Suppressor macrophage (primary cell): ENCODE measurements at regions not wholly inside any gene's neighbourhood (a gene's known extent, or its start where the extent isn't known, plus 50 kb on each side); places are given as distances from the start of the nearest gene placed in this dataset.
"Not testable (repeated sequence)": the region's sequence is repeated elsewhere in the genome, so short reads cannot be mapped to it uniquely, and the experiment has no call there.

Source experiments
- DNase-seq, 4 experiments: peaks; one replicate each; pipeline ENCODE4 v3.0.0-alpha.2; 2020 to 2022

DNA sequence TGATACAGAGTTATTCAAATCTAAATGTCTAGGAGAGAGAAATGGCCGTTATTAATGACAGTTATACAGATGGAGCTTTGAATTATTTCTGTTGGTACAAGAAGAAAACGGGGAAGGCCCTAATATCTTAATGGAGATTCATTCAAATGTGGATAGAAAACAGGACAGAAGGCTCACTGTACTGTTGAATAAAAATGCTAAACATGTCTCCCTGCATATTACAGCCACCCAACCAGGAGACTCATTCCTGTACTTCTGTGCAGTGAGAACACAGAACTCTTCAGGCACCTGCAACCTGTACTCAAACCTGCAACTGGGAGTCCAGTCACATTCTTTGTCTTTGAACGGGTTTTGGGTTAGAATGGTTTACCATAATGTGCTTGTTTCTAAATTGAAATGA is 403.2 kb downstream of the DAD1 start:
- no peak for DNase-seq

DNA sequence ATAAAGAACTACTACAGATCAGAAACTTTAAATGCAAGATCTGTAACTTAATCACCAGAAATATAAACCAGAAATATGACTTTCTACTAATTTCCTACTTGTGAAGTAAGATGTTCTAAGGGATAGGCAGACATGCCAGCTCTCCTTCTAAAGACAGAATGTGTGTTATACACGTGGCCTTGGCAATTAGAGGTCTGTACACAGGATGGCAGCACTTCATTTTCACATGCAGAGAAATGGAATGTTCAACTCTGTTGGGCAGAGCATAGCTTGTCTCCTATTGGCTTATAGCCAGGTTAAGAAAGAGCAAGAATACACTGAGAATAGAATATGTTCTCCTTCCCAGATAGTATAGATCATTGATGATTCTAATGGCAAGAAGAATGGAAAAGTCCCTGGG is 403.8 kb downstream of the DAD1 start:
- no peak for DNase-seq

DNA sequence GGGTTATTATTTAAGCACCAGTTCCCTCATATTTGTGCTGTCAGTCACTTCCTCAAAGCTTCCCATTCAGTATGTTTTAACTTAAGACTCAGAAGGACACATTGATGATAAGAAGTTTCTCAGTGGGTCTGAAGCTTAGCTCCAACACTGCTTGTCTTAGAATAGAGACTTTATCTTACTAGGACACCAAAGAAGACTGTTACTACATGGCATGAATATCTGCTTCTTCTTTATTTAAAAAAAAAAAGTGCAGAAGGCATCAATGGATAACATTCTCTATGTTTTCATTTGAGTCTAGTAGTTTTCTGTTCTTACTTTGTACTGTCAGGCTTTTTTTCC is 404.2 kb downstream of the DAD1 start:
- no peak for DNase-seq

DNA sequence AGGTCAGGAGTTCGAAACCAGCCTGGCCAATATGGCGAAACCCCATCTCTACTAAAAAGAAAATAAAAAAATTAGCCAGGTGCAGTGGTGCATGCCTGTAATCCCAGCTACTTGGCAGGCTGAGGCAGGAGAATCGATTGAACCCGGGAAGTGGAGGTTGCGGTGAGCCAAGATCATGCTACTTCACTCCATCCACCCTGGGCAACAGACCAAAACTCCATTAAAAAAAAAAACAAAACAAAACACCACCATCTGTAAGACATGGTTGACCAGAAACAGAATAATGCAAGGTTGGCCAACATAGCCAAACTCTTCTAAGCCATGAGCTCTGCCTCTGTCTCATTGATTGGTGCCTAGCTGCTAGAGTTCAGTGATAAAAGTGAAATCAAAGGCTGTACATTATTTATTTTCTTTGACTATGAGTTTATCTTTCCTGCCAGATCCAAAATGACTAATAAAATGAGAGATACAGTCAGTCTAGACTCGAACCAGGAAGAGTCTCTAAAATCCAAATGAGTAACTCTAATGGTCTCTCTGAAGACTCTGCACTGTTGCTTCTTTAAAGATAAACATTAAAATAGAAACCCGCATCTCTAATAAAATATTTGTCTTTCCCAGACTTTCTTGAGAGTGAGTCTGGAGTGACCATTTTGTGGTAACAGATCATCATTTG is 404.7 kb downstream of the DAD1 start:
- no peak for DNase-seq

DNA sequence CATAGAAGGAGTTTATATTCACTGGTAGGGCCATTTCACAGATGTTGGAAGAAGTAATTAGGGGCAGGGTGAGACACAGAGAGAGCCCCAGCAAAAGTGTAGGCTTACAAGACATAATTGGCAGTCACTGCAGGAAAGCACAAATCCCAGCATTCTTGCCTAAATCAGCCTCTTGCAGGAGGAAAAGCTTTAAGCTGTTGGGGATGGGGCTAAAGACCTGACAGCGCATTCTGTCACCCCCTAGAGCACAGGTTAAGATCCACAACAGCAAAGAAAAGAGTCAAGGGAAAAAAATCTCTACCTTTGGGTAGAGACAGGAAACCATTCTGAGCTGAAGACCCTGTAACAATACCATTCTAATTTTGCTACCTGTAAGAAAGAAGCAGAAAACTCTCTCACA is 409.0 kb downstream of the DAD1 start:
- DNase-seq = no peak

DNA sequence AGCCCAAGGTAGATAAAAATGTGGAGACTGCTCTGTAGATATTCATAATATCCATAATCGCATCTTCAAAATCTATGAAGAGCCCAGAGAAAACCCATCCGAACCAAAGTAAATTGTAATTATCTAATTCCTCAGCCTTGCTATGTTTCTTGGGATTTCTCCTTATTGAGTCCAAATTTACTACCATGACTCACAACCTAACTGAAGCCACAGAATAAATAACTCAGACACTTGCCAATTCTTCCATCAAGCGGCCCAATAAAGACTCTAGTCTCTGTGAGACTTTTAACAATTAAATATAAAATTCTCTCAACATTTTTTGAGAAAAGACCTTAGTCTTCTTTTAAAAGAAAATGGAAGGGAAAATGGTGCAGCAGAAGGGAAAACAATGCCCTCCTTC is 409.8 kb downstream of the DAD1 start:
- DNase-seq = no peak

DNA sequence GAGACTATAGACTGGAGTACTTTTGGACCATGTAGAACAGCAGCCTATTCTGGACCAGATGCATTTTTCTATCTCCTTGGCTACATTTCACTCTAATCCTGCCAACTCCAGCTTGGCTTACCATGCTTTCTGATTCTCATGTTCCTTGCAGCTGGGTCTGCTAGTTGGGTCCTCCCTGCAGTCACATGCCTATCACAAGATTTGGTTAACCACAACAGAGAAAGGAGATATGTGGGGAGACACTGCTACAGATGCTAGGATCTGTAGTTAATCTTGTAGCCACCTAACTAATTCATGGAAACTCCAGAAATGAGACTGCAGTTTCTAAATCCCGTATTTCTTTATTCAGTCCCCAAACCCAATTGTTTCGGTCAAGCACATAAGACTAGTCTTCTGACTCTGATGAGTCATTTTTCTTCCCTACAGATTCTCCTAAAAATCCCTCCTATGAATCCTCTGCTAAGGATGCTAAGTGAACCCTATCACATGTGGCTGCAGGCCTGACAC is 410.6 kb downstream of the DAD1 start:
- DNase-seq = peak in 1 of 4 experiments; percentile 6

DNA sequence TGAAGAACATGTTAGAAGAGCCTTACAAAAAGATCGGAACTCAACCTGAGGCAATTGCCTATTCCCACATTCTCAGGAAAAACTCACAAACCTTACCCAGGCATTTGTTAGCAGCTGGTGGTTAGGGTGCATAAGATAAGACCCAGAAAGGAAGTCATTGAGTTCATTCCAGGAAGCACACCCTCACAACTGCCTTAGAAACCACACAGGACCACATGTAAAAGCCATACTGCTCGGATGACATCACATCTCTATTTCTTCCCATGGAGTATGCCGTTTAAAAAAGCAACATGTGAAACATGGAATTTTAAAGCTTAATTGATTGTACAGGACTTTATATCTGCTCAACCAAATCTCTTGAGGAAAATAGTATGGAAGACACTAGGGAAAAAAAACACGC is 411.2 kb downstream of the DAD1 start:
- DNase-seq = peak in 2 of 4 experiments; percentile 3 to 16

DNA sequence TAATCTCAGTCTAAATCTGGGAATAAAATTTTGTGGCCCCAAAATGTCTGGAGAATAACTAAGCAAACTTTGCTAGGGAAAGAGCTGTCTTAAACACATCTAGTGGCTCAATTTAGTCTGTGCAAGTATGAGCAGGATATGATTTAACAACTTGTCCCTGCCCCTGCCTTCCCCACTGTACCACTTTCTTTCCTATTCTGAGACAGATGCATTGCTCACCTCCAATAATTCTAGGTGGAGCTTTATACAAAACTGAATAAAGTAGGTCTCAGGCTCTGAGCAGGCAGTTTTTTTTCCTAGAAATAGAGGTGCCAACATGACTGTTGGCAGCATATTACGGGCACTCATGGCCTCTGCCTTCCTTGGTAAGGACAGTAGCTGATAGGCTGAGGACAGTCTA is 412.1 kb downstream of the DAD1 start:
- no peak for DNase-seq

DNA sequence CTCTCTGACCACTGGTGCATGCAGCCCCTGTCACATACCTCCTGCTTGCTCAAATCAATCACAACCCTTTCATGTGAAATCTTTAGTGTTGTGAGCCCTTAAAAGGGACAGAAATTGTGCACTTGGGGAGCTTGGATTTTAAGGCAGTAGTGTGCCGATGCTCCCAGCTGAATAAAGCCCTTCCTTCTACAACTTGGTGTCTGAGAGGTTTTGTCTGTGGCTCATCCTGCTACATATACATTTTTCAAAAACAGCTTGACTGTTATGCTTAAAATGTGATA is 413.8 kb downstream of the DAD1 start:
- DNase-seq = not testable (repeated sequence)

DNA sequence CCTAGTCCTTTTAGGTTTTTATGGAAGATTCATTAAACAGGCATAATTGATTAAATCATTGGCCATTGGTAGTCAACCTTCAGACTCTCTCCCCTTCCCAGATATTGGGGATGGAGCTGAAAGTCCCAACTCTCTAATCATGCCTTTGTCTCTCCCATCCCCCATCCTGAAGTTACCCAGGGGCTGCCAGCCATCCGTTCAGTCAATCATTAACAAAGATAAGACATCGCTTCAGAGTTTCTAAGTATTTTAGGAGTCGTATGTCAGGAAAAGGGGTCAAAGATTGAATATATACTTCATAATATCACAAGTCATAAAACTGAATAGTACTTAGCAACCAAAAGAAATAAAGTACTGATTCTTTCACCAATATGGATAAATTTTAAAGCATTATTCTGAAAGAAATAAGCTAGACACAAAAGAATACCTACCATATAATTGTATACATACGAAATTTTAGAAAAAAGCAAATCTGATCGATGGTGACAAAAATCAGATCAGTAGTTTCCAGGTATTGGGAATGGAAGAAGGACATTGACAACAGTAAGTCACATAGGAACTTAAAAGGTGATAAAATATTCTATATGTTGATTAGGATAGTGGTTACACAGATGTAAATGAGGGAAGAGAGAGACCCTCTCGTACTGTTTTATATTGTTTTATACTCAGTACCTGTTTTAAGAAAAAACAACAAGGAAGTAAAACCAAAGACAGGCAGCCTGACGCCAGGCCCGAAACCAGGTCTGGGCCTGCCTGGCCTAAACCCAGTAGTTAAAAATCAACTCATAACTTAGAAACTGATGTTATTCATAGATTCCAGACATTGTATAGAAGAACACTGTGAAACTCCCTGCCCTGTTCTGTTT is 414.4 kb downstream of the DAD1 start:
- no peak for DNase-seq

DNA sequence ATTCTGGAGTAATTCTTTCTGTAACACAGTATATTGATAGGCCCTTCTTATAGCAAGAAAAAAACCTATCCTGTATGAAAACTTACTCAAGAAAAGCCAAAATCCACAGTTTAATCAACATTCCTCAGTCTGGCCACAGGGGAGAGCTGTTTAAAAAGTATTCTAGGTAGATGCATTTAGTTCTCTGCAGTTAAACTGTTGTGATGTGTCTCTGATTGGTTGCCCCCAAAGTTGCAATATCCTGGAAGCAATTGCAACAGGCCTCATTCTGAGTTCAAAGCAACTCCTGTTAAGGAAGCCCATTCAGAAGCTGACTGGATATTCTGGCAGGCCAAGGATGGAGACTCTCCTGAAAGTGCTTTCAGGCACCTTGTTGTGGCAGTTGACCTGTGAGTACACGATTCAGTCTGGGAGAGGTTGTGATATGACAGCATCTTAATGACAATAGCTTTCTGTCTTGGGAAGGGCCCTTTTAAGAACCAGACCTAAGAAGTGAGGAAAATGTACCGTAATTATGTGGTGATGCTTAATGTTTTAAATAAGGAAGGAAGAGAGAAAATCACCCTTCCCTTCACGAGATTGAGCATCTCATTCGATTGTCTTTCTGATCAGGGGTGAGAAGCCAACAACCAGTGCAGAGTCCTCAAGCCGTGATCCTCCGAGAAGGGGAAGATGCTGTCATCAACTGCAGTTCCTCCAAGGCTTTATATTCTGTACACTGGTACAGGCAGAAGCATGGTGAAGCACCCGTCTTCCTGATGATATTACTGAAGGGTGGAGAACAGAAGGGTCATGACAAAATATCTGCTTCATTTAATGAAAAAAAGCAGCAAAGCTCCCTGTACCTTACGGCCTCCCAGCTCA is 420.7 kb downstream of the DAD1 start:
- no peak for DNase-seq

DNA sequence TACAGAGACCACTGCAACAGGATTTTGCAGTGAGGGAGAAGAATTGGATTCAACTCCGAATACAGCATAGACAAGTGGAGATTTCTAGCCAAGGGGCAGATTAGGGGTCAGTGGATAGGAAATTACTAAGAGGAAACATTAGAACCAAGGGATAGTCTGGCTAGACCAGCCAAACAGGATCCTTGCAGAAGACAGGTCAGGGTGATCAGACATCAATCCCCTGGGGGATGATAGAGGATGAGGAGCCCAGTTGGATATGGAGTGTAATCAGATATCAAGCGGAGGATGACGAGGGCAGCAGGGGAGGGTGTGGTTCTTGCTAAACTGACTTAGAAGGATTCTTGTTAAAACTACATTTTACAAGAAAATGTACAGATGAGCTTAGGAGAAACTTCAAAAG is 424.4 kb downstream of the DAD1 start:
- DNase-seq = no peak

DNA sequence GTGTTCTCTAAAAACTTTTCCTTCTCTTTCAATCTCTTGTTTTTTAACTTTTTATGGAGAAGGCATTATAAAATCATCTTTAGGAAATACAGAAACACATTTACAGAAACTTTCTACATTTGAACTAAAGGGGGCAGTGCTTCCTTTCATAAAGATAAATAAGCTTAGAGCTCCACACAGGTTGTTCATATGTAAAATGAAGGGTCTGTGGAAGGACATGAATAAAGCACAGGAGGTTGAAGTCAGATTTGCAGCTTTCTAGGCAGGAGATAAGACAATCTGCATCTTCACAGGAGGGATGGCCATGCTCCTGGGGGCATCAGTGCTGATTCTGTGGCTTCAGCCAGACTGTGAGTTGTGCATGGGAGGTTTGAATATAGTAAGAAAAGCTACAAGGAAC is 426.0 kb downstream of the DAD1 start:
- peak in 2 of 4 experiments; percentile 10 to 16 for DNase-seq

DNA sequence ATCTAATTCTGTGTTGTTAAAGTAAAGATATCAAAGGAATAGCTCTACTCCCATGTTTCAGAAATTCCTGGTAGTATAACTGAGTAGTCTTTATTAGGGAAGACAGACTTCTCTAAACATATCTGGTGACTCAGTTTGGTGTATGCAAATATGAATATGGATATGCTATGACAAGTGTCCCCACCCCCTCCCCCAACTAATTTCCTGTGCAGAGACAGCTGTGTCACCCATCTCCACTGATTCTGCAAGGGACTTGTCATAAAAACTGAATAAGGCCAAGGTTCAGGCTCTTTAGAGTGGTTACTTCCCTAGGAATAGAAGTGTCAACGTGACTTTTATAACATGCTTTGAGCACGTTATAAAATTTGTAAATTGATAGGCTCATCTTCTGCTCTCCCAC is 429.1 kb downstream of the DAD1 start:
- peak; percentile 60 to 78 (median 68) for DNase-seq

DNA sequence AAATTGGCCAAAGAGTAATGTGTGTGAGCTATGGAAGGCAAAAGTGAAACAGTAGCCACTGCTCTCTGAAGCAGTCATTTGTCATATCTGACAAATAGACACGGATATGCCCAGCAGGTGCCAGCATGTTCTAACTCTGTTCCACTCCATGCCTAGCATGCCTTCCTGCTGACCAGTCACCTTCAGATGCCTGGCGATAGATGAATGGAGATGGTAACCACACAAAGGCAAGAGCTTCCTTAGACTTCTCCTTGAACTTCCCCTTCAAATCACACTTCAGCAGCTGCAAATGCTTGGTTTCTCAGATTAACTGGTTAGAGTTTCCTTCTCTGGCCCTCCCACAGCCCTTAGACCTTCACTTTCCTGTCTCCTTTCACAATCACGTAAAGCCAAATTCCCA is 429.9 kb downstream of the DAD1 start:
- DNase-seq = peak; percentile 12 to 55 (median 44)

DNA sequence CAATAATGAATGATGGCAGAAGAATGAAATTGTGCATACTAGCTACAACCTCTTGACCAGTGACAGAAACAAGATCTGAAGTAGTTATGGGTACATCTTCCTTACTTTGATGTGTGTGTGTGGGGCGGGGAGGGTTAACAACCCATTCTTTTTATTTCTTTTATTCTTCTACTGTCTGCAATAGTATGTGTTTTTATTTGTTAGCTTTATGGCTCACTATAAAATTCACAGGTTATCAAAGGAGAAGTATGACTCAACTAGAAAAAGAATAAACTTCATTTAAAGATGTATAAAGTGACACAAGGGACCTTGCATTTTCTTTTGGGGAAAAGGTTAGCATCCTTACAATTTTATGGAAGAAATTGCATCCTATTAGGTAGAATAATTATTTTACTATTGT is 430.5 kb downstream of the DAD1 start:
- DNase-seq = no peak

DNA sequence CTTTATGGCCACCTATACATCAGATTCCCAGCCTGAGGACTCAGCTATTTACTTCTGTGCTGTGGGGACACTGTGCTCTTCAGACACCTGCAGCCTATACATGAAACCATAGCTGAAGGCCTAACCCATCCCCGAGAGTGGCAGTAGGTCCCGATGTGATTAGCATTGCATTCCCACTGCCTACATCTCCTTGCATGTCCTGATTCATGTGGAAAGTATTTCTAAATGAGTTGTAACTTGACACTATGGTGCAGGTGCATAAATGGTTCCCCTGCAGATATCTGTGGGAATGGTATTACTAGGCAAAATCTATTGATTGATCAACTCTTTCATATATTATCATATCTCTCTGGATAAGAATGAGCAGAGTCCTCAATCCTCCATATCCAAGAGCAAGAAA is 433.5 kb downstream of the DAD1 start:
- DNase-seq = no peak

DNA sequence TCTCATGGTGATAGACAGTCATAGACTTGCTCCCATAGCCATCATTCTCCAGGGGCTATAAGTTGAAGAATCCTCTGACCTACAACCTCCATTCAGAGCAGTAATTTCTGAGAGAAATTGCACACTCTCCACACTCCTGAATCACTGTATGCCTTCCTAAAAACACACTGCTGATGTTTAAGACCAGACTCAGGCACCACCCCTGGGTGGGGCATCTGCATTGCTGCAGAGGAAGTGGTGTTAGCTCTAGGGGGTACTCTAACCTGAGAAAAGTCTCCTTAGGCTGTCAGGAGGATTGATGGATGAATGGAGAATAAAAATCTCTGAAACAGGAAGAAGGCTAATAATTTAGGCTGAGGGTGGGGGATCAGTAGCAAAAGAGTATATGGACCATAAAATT is 436.1 kb downstream of the DAD1 start:
- DNase-seq = no peak

DNA sequence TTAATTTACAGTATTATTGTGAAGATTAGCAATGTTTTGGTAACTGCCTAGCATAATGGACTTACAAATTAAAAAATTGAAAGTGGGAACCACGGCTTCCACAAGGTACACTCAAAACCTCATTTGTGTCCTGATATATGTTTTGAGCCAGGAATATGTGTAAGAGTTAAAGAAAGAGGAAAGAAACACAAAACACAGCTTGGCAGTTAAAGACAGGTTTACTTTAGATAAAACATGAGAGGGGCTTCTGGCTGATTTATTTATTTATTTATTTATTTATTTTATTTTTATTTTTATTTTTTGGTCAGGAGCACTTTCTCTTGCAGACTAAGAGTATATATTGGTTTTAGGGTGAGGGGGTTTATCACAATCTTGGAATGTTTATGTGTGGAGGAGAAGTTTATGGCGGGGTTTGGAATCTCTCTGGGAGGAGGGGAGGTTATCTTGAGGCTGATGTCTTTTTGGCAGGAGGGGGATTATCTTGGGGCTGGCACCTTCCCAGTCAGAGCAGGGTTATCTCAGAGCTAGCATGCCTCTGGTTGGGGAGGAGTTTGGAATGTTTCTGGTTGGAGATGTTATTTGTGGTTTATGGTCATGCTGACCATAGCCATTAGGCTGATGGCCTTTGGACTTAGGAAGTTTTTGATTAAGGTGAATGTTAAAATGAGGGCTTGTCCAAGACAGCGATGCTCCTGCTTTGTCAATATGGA is 436.7 kb downstream of the DAD1 start:
- no peak for DNase-seq

DNA sequence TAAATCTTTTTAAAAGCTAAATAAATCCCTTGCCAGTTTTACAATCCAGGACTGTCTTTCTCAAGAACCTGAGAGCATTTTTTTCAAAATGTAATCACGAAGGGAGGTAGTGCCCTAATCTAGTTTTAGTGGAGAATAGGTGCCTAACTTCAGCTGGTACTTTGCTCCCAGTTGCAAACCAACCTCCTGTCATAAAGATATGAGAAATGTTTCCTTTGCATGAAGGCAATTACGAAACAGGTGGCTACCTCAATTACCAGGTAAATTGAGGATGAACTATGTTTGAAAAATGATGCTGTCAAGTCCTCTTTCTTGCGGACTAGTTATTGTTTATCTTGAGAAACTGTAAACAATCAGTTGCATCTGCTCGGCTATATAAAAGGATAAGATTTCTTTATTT is 437.9 kb downstream of the DAD1 start:
- no peak for DNase-seq

DNA sequence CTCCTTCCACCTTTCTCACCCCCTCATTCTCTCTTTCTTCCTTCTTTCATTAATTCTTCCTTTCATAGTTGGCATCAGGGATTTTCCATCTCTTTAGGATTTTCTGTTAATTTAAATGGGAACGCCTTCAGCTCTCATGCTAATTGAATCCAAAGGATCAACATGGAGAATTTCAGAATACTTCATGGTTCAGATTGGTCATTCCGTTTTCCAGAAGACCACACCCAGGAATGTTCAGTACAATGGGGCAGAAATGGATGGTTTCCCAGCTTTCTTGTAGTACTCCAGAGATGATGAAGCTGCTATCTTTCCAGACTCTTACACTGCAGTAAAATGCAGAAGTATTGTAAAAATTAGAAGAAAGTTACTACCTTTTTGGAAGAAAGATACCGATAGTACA is 440.0 kb downstream of the DAD1 start:
- DNase-seq = no peak

DNA sequence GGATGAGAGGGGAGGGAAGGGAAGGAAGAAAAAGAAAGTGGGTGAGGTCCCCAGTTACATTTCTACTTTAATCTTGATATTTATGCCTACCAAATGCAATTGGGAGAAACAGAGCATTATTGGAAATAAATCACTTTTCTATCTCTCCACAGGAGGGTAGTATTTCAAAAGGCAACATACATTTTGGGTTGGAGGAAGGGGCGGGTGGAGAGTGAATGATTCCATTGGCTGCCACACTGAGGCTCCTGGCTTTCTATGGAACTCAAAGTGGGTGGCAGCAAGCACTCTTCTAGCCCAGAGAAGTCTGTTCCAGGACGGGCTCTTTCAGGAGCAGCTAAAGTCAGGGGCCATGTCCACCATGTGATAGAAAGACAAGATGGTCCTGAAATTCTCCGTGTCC is 441.3 kb downstream of the DAD1 start:
- DNase-seq = peak in 1 of 4 experiments; percentile 3
